ENCODE measurements at regions not wholly inside any gene's neighbourhood (a gene's known extent, or its start where the extent isn't known, plus 50 kb on each side); places are given as distances from the start of the nearest gene placed in this dataset.

DNA sequence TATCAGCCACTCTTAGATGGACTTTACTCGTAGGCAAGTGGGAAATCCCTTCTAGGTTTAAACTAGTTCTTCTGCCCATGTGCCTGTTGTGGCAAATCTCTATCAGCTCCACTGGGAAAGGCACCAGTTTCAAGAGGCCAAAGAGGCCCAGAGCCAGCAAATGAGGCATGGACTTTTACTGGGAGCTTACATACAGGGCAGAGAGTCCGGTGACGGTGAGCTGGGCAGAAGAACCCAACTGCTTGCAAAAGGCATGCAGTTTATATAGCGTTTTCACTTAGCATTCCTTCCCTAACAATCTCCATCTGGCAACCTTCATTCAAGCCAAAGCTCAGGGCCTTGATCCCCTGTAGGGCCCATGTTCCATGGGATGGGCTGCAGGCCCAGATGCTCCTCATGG, 93.0 kb upstream of the C3orf80 start:
- DNase-seq = no peak

- no peak for DNase-seq
Observed at GRCh38 chr3:160133757-160134156, 91.5 kb upstream of the C3orf80 start.

- DNase-seq = no peak
Observed at GRCh38 chr3:160134454-160134853, 90.8 kb upstream of the C3orf80 start.

DNA sequence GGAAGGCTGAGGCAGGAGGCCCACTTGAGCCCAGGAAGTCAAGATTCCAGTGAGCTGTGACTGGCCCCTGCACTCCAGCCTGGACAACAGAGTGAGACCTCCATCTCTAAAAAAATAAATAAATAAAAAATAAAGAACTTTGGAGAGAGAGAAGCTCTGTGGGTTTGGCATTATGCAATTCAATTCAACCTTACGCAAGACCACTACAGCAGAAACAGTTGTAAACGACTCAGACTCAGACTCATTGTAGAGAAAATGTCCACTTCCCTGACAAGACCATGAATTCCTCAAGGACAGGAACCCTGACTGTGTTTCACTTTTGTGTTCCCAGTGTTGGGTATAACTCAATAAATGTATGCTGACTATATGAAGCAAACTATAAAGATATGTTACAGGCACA, 90.3 kb upstream of the C3orf80 start:
- DNase-seq = peak; percentile 61

- no peak for DNase-seq
Observed at GRCh38 chr3:160135851-160136250, 89.4 kb upstream of the C3orf80 start.

GRCh38 chr3:160136421-160136820, 88.8 kb upstream of the C3orf80 start:
- DNase-seq = no peak

DNA sequence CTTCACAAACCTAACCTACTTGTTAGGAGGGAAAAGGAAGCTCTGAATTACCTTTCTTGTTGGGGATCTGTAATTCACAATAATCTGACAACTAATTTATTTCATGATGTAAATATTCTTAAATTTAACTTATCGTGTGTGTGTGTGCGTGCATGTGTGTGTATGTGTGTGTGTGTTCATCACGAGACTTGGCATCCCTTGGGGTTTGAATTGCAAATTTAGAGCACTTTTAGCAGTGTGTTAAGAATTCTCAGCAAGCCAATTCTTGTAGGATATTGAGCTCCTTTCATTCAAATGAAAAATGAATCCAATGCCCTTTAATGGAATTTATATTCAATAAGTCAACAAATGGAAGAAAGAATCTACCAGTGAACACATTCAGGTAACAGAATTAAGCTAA, 85.9 kb upstream of the C3orf80 start:
- DNase-seq = no peak

DNA sequence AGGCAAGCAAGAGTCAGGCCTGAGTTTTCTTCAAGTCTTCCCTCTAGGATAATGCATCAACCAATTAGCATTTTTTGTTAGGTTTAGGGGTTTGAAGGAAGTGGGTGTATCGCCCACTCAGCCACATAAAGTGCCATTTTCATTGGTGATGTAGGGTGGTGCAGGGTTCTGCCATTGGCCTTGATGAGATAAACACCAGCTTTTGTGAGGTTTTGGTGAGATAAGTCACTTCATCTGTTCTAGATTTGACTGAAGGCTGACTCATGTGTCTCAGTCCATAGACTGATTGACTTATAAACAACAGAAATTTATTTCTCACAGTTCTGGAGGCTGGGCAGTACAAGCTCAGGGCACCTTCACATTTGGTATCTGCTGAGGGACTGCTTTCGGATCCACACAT, 84.5 kb upstream of the C3orf80 start:
- DNase-seq = no peak

GRCh38 chr3:160141485-160142185, 83.6 kb upstream of the C3orf80 start:
- DNase-seq = no peak

DNA sequence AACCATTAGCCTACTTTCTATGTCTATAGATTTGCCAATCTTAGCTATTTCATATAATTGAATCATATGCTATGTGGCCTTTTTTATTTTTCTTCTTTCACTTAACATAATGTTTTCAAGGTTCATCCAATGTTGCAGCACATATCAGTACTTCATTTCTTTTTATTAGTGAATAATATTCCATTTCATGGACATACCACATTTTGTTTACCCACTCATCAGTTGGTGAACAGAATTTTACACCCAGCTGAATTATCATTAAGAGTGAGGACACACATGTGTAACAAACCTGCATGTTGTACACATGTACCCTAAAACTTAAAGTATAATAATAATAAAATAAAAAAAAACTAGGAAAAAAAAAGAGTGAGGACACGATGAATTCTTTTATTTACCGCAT, 81.7 kb upstream of the C3orf80 start:
- no peak for DNase-seq

DNA sequence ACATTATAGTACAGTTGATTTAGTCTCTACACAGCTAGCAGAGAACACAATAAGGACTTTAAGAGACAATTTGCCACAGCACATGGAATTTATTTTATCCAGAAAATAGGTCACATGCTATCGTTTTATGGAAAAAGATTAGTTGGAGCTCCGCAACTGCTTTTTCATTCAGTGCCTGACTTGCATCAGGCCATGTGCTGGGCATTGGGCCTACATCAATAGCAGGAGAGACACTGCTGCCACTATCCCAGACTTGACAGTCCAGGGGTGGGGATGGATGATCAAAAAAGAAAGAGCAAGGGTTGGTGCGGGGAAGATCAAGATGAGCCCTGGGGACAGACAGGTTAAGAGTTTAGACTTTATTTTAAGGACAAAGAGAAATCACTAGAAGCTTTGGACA, 75.2 kb upstream of the C3orf80 start:
- DNase-seq = no peak

GRCh38 chr3:160150525-160150924, 74.7 kb upstream of the C3orf80 start:
- DNase-seq = peak; percentile 44

- no peak for DNase-seq
Observed at GRCh38 chr3:160152638-160153037, 72.6 kb upstream of the C3orf80 start.

DNA sequence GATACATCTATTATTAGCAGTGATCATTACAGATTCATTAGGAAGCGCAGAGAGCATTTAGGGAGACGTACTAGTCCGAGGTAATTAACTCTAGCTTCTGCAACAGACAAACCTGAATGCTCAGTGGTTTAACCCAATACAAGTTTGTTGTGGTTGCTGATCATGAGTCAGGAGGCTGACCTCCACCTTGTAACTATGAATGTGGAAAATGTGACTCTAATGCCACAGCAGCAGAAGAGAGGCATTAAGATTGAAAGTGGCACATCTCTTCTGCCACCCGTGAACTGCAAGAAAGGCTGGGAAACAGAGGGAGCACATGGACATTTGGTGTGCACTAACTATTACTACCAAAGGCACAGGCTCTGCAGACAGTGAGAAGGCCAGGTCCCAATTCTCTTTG, 71.2 kb upstream of the C3orf80 start:
- DNase-seq = peak; percentile 23

DNA sequence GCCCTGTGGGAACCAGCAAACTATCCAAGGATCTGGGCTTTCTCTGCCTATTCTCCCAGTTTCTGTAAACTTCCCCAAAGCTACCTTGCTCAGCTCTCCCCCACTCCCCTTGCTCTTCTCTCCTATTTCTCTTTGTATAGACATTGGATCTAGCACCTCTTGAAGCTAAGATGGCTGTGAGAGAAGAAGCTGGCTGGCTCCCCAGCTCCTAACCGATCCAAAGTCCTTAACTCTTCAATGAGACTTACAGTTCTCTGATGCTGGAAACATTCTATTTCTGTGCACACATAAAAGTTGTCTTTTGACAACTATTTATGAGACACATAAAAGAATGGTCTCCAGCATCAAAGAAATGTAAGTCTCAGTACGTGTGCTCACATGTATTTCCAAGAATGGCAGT, 70.6 kb upstream of the C3orf80 start:
- DNase-seq = no peak

GRCh38 chr3:160157321-160157720, 67.9 kb upstream of the C3orf80 start:
- DNase-seq = no peak

GRCh38 chr3:160159341-160159740, 65.9 kb upstream of the C3orf80 start:
- no peak for DNase-seq

GRCh38 chr3:160159806-160160205, 65.4 kb upstream of the C3orf80 start:
- DNase-seq = no peak

GRCh38 chr3:160161921-160162320, 63.3 kb upstream of the C3orf80 start:
- DNase-seq = no peak

GRCh38 chr3:160162440-160162839, 62.8 kb upstream of the C3orf80 start:
- no peak for DNase-seq

DNA sequence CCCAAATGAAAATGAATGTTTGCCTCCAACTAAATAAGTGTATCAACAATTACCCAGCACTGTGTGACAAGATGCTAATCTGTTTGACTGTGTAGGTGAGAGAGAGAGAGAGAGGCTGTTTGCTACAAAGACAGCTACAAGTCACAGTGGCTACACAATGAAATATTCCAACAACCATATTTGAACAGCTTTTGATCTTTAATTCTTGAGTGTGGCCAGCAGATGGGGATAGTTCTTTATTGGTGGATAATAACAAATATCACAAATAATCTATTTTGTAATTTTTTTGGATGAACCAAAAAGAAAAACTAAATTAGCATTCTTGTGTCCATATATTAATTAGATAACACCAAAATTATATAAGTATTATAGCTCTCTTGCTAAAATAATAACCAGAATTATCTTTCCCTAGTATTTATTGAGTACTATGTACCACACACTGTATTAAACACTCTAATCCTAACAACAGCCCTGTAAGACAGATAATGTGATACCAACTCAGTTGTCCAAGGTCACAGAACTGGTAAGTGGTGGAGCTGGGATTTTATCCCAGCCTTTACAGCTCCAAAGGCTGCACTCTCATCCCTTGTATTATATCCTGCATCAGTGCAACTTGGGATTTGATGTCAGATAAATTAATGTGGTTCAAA, 61.9 kb upstream of the C3orf80 start:
- DNase-seq = peak; percentile 45

DNA sequence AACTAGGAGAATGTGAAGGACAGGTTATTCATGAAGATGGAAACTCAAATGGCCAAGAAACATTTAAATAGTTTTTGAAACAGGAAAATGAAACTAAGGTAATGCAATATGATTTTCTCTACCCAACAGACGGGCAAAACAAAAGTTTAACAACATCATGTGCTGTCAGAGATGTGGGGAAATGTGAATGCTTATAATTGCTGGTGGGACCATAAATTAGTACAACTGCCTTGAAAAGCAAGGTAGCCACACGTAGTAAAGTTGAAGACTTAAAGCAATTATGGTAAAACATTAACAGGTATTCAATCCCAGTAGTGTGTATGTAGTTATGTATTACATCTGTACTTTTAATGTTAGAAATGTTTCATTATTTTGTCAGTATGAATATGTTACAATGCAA, 57.0 kb upstream of the C3orf80 start:
- no peak for DNase-seq

DNA sequence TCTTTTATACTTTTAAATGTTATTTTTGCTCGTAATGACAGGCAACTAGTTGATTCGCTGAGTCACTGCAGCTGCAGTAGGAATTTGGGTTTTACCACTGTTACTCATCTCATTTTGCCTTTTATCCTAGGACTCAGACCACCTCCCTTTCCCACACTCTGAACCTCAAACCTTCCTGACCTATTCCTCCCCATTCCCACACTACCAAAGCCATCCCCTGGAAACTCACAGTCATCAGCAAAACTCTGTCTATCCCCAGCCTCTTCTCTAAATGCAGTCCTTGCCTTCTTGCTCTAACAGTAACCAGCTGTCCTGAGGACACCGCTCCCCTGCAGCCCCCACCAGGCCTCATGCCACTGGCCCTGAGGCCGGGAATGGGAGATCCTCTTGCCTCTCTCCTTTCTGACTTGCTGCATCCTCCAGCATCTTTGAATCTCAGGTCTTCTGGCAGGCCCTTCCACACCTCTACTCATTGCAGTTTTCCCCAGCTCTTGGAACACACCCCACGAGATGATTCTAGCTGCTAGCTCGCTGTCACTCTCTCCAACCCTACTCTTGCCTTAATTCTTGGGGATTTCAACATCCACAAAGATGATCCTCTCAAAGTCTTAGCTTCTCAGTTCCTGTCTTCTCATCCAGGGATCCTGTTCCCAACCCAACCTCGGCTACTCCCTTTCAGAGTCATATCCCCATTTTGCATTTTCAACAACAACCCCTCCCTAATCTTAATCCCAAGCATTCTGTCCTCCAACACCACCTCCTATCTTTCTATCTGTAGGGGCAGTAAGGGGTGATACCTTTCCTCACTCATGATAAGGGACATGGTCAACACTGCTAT, 55.9 kb upstream of the C3orf80 start:
- DNase-seq = peak; percentile 84

Data from HCEC 1CT (cell line).